Fibroblast of the aortic adventitia (primary cell): ENCODE measurements at regions not wholly inside any gene's neighbourhood (a gene's known extent, or its start where the extent isn't known, plus 50 kb on each side); places are given as distances from the start of the nearest gene placed in this dataset.

Source experiments
- DNase-seq: peaks from one replicate; pipeline ENCODE4 v3.0.0-alpha.2; 2010; ENCODE audit warnings: low read depth
- H3K4me3 ChIP-seq: 2 replicates; pipeline ENCODE4 v1.5.1; 2011; ENCODE audit warnings: low read depth, mild to moderate bottlenecking, control low read depth, low read length, moderate library complexity
- TF ChIP-seq, protein P1 (sequence below): IDR thresholded peaks from 2 replicates; pipeline ENCODE4 v1.5.1; 2011; ENCODE audit warnings: mild to moderate bottlenecking, low read length, control low read depth, inconsistent platforms; ENCODE audit not compliant: insufficient read depth

- peak; percentile 33 for DNase-seq
- TF ChIP-seq, protein P1, sequence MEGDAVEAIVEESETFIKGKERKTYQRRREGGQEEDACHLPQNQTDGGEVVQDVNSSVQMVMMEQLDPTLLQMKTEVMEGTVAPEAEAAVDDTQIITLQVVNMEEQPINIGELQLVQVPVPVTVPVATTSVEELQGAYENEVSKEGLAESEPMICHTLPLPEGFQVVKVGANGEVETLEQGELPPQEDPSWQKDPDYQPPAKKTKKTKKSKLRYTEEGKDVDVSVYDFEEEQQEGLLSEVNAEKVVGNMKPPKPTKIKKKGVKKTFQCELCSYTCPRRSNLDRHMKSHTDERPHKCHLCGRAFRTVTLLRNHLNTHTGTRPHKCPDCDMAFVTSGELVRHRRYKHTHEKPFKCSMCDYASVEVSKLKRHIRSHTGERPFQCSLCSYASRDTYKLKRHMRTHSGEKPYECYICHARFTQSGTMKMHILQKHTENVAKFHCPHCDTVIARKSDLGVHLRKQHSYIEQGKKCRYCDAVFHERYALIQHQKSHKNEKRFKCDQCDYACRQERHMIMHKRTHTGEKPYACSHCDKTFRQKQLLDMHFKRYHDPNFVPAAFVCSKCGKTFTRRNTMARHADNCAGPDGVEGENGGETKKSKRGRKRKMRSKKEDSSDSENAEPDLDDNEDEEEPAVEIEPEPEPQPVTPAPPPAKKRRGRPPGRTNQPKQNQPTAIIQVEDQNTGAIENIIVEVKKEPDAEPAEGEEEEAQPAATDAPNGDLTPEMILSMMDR, result no peak
- H3K4me3 ChIP-seq, result no peak overlapping the region
Observed at GRCh38 chr15:38080651-38081275, 146.3 kb downstream of the TMCO5A start.

- no peak overlapping the region for H3K4me3 ChIP-seq
- no peak for DNase-seq
- TF ChIP-seq, protein P1, result no peak
Observed at GRCh38 chr15:38084289-38084688, 149.8 kb downstream of the TMCO5A start.

GRCh38 chr15:38085114-38085513 is 150.7 kb downstream of the TMCO5A start:
- peak; percentile 19 for DNase-seq
- TF ChIP-seq, protein P1, result no peak
- H3K4me3 ChIP-seq, result no peak overlapping the region

- H3K4me3 ChIP-seq, result no peak overlapping the region
- DNase-seq, result peak; percentile 69
- TF ChIP-seq, protein P1, result no peak
Observed at GRCh38 chr15:38085931-38086568, 151.6 kb downstream of the TMCO5A start.

DNA sequence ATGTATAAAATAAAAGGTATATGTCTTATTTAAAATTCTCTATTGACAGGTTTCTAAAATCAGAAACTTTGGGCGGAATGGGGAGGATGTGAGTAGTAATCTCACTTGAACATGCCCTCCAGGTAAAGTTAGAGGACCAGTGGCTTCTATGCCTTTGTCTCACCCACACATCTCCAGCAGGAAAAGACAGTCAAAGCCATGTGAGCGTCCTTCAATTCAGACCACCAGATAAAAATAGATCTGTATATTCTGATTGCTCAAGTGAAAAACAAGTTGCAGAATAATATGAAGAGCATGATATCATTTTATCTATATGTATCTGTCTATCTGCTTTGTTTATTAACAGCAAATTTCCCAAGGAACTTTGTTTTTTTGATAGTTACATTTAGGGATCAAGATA is 152.2 kb downstream of the TMCO5A start:
- no peak overlapping the region for H3K4me3 ChIP-seq
- TF ChIP-seq, protein P1, result no peak
- DNase-seq, result no peak

GRCh38 chr15:38088971-38089370 is 154.5 kb downstream of the TMCO5A start:
- TF ChIP-seq, protein P1, result no peak
- DNase-seq, result peak; percentile 26

More at GRCh38 chr15:38088971-38089370, 154.5 kb downstream of the TMCO5A start:
- H3K4me3 ChIP-seq, result no peak overlapping the region
